Adrenal gland (tissue), 5 donors: ENCODE measurements at regions not wholly inside any gene's neighbourhood (a gene's known extent, or its start where the extent isn't known, plus 50 kb on each side); places are given as distances from the start of the nearest gene placed in this dataset.

ENCODE experiments used
- CTCF ChIP-seq, 6 experiments: fragments of 450-650 bp in 4 of 6; fragments of 200-600 bp in 2 of 6; sonication (generic) in 1 of 6; IDR thresholded peaks; 1 replicate in 5 of 6; 2 replicates in 1 of 6; pipeline versions ENCODE4 v1.5.1 to v1.8.0; 2016 to 2021; ENCODE audit warnings: antibody characterized with exemption in 6 of 6, mild to moderate bottlenecking in 2 of 6, moderate library complexity in 1 of 6
- POLR2A ChIP-seq, 2 donors: fragments of 450-650 bp; IDR thresholded peaks; one replicate each; pipeline ENCODE4 v1.6.1; 2017; ENCODE audit warnings: antibody characterized with exemption in 2 of 2, mild to moderate bottlenecking in 2 of 2, moderate library complexity in 1 of 2
- donor health status: DM: no; HTN: no; CAD: no.

- no peak for TF ChIP-seq POLR2A (IDR thresholded peaks at IDR 0.05)
- no peak for TF ChIP-seq CTCF (IDR thresholded peaks at IDR 0.05)
Measured at GRCh38 chr2:83522891-83523493, 936.1 kb downstream of the SUCLG1 start.
